ENCODE measurements at regions not wholly inside any gene's neighbourhood (a gene's known extent, or its start where the extent isn't known, plus 50 kb on each side); places are given as distances from the start of the nearest gene placed in this dataset.

GRCh38 chr11:104564921-104565582 lies 333.2 kb downstream of the CASP12 start:
- H3K27ac Mint-ChIP-seq, result no peak overlapping the region
- no peak for TF ChIP-seq CTCF (IDR thresholded peaks at IDR 0.05)
- H3K4me1 Mint-ChIP-seq (ENCODE audit: low read depth), result no peaks in the 10 kb centered on the region
- H3K27me3 Mint-ChIP-seq (ENCODE audit: insufficient read depth), result no peaks in the 10 kb centered on the region
- H3K36me3 Mint-ChIP-seq (ENCODE audit: low read depth), result 0 out of 2 replicates have a peak, but pooled peaks cover 4% of the 10 kb centered on the region
- H3K4me3 Mint-ChIP-seq, result no peak overlapping the region
- DNase-seq, result no peak
- H3K9me3 Mint-ChIP-seq, result peaks cover 12% of the 10 kb centered on the region

- Mint-ChIP-seq H3K4me3 (no peak overlapping the region), H3K27ac (no peak overlapping the region), H3K27me3 (ENCODE audit: insufficient read depth) (no peaks in the 10 kb centered on the region), H3K9me3 (peaks cover 4% of the 10 kb centered on the region; the same call in 1 of the 2 replicates), H3K36me3 (ENCODE audit: low read depth) (no peaks in the 10 kb centered on the region), H3K4me1 (ENCODE audit: low read depth) (no peaks in the 10 kb centered on the region)
- DNase-seq, result no peak
- no peak for TF ChIP-seq CTCF (IDR thresholded peaks at IDR 0.05)
Measured at GRCh38 chr11:104556606-104557301, 341.5 kb downstream of the CASP12 start.

- no peak overlapping the region for H3K4me3 Mint-ChIP-seq
- no peak for TF ChIP-seq CTCF (IDR thresholded peaks at IDR 0.05)
- H3K27me3 Mint-ChIP-seq (ENCODE audit: insufficient read depth), result no peaks in the 10 kb centered on the region
- no peaks in the 10 kb centered on the region for H3K4me1 Mint-ChIP-seq (ENCODE audit: low read depth)
- H3K36me3 Mint-ChIP-seq (ENCODE audit: low read depth), result no peaks in the 10 kb centered on the region
- no peak overlapping the region for H3K27ac Mint-ChIP-seq
- no peaks in the 10 kb centered on the region; the same call in 1 of the 2 replicates for H3K9me3 Mint-ChIP-seq
- DNase-seq, result no peak
Measured at GRCh38 chr11:104549019-104549418, 349.2 kb downstream of the CASP12 start.

GRCh38 chr11:104547996-104548661 lies 350.1 kb downstream of the CASP12 start:
- DNase-seq, result no peak
- Mint-ChIP-seq H3K36me3 (ENCODE audit: low read depth) (no peaks in the 10 kb centered on the region), H3K27me3 (ENCODE audit: insufficient read depth) (no peaks in the 10 kb centered on the region), H3K9me3 (no peaks in the 10 kb centered on the region; the same call in 1 of the 2 replicates), H3K4me3 (no peak overlapping the region), H3K27ac (no peak overlapping the region), H3K4me1 (ENCODE audit: low read depth) (no peaks in the 10 kb centered on the region)
- TF ChIP-seq CTCF (IDR thresholded peaks at IDR 0.05), result no peak

GRCh38 chr11:104546501-104546900 lies 351.8 kb downstream of the CASP12 start:
- TF ChIP-seq CTCF (IDR thresholded peaks at IDR 0.05), result no peak
- no peak overlapping the region for H3K27ac Mint-ChIP-seq
- H3K36me3 Mint-ChIP-seq (ENCODE audit: low read depth), result no peaks in the 10 kb centered on the region
- no peaks in the 10 kb centered on the region for H3K4me1 Mint-ChIP-seq (ENCODE audit: low read depth)
- no peak for DNase-seq
- H3K27me3 Mint-ChIP-seq (ENCODE audit: insufficient read depth), result no peaks in the 10 kb centered on the region
- peaks cover 4% of the 10 kb centered on the region; the same call in 1 of the 2 replicates for H3K9me3 Mint-ChIP-seq
- no peak overlapping the region for H3K4me3 Mint-ChIP-seq
